Right cardiac atrium (tissue), 5 donors: ENCODE measurements at regions not wholly inside any gene's neighbourhood (a gene's known extent, or its start where the extent isn't known, plus 50 kb on each side); places are given as distances from the start of the nearest gene placed in this dataset.
A peak's percentile ranks its signal among the peaks of the same experiment; 100 is the strongest.

Experiments used
- ATAC-seq, 2 donors: fragments of 200-7000 bp; cut with Tn5 transposase; one replicate each; pipeline versions ENCODE4 v1.8.0 to v1.9.1; 2020; ENCODE audit warnings: moderate library complexity in 2 of 2, mild to moderate bottlenecking in 1 of 2
- DNase-seq, 3 donors: peaks; one replicate each; pipeline ENCODE4 v3.0.0-alpha.2; 2020
- H3K27ac ChIP-seq: one replicate; pipeline ENCODE4 v1.5.1; 2013; ENCODE audit warnings: mild to moderate bottlenecking, low read length, control low read depth, moderate library complexity
- H3K27me3 ChIP-seq: one replicate; pipeline ENCODE4 v1.6.1; 2013; ENCODE audit not compliant: control insufficient read depth, insufficient read depth
- H3K4me1 ChIP-seq: one replicate; pipeline ENCODE4 v1.6.1; 2013; ENCODE audit warnings: low read length; ENCODE audit not compliant: control insufficient read depth, insufficient read depth
- H3K4me3 ChIP-seq: one replicate; pipeline ENCODE4 v1.5.1; 2013; ENCODE audit warnings: low read length, control low read depth
- H3K9me3 ChIP-seq: one replicate; pipeline ENCODE4 v1.6.1; 2013; ENCODE audit warnings: low read length; ENCODE audit not compliant: control insufficient read depth
- WGBS: extraction: QIAGEN DNeasy Blood & Tissue Kit; methylation state at CpG from one replicate; pipeline ENCODE4 v1.1.7; 2013; 5-methylcytosine and 5-hydroxymethylcytosine counted together
- intact Hi-C, 4 donors: fragments of 100-400 bp; cut with DNase I; formaldehyde crosslinking; loops; one replicate each; pipeline versions ENCODE4 v1.11.0 to v1.14.0; 2022 to 2023
- donor health status: healthy with polysubstance abuse.
- donor health status: DM: no; HTN: yes; CAD: no.
- donor health status: DM: no; HTN: no; CAD: no.
- donor health status: DM: no; HTN: yes; CAD: no; lungs with severe emphysema.
- donor health status: DM: yes; HTN: yes; CAD: no.

GRCh38 chr4:33031328-33031727, 2311.2 kb downstream of the PCDH7 start:
- Histone ChIP-seq H3K4me1 (no peaks in the 10 kb centered on the region), H3K27ac (no peak overlapping the region), H3K9me3 (no peaks in the 10 kb centered on the region), H3K4me3 (no peak overlapping the region), H3K27me3 (no peaks in the 10 kb centered on the region)
- no peak for ATAC-seq
- no peak for DNase-seq
- intact Hi-C loops = no loop called here

DNA sequence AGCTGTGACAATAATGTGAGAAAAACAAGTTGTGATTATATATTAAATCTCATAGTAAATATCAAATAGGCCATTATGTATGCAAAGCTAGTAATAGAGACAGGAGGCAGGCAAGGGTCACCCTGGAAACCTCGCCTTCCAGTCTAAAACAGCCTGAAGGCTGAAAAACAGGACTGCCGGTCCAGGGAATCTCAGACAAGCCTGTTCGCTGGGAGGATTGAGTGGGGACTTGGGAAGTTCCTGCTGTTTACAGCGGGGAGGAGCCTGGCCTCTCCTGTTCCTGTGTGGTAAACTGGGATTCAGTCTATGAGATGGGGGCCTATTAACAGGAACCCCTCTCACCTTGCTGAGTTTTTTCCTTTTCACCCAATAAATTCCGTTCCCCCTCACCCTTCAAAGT, 2317.3 kb downstream of the PCDH7 start:
- WGBS = 76% methylated on average over 5 of the region's 5 CpGs
- no peak overlapping the region for H3K27ac ChIP-seq

DNA sequence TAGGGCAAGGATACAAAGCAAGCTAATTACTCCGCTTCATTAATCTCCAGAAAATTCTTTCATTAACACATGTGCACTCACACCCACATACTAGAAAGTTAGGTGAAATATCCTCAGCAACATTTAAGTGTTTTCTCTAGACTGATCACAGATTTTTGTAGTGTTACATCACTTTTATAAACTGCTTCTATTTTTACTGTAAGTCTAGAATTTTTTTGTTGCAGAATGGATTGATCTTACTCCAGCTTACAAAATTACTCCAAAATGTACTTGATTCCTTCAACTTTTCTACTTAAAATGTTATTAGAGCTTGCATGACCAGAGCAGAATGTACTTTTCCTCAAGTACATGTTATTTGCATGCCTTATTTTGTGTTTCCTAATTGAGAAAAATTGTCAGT, 2325.2 kb downstream of the PCDH7 start:
- Histone ChIP-seq H3K27me3 (no peaks in the 10 kb centered on the region), H3K27ac (no peak overlapping the region), H3K4me3 (no peak overlapping the region), H3K4me1 (no peaks in the 10 kb centered on the region), H3K9me3 (no peaks in the 10 kb centered on the region)
- 87% methylated on average over 1 of the region's 1 CpG for WGBS
- intact Hi-C loops = no loop called here
- ATAC-seq (no peak), DNase-seq (no peak)

More for the DNA sequence above, 2317.3 kb downstream of the PCDH7 start:
- intact Hi-C loops = no loop called here
- Histone ChIP-seq H3K27me3 (no peaks in the 10 kb centered on the region), H3K4me1 (no peaks in the 10 kb centered on the region), H3K9me3 (no peaks in the 10 kb centered on the region), H3K4me3 (no peak overlapping the region)
- ATAC-seq (no peak), DNase-seq (no peak)

DNA sequence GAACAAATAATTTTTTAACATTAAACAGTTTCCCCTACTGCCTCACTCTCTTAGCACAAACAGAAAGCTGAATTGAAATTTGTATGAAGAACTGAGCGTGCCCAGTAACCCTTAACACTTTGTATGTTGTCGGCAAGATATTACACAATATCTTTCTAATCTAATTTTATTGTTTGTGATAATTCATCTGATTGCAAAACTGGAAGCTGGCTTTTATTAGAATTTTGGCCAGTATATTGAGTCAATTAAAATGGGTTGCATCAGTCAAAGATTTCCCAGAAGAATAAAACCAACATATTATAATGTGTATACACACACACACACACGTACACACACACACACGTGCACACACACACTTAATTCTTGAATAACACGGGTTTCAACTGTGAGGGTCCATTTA, 2332.1 kb downstream of the PCDH7 start:
- no peaks in the 10 kb centered on the region for H3K9me3 ChIP-seq
- H3K27me3 ChIP-seq = no peaks in the 10 kb centered on the region
- intact Hi-C loops = no loop called here
- no peak overlapping the region for H3K4me3 ChIP-seq
- H3K27ac ChIP-seq = no peak overlapping the region
- 88% methylated on average over 5 of the region's 5 CpGs for WGBS
- H3K4me1 ChIP-seq = no peaks in the 10 kb centered on the region
- DNase-seq (no peak), ATAC-seq (no peak)

GRCh38 chr4:33054161-33054560, 2334.0 kb downstream of the PCDH7 start:
- ATAC-seq = no peak
- DNase-seq = no peak
- no peak overlapping the region for H3K4me3 ChIP-seq
- H3K27ac ChIP-seq = no peak overlapping the region
- no peaks in the 10 kb centered on the region for H3K27me3 ChIP-seq
- no peaks in the 10 kb centered on the region for H3K4me1 ChIP-seq
- intact Hi-C loops = no loop called here
- H3K9me3 ChIP-seq = no peaks in the 10 kb centered on the region

DNA sequence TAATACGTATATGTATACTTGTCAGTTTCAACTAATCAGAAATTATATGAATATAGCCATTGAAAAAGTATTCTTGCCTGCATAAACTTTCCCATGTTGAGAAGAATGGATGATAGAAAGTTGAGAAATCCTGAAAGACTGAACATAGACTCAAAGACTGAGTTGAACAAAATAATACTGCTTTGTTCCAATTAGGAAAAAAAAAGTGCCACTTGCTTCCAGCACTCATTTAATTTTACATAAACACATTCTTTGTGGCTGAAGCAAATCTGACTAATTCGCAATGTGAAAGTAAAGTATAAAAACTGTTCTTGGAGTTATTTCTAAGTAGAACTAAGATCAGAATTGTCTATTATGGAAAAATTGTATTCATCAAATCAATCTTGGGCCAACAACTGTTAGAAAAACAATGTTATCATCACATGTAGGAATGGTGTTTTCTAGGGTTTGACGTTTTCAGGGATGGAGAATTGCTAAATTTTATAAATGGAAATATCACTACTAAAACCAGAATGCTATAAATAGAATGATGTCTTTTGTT, 2334.6 kb downstream of the PCDH7 start:
- 51% methylated on average over 3 of the region's 3 CpGs for WGBS
- ATAC-seq (no peak), DNase-seq (no peak)
- Histone ChIP-seq H3K27ac (no peak overlapping the region), H3K27me3 (no peaks in the 10 kb centered on the region), H3K4me3 (no peak overlapping the region), H3K4me1 (no peaks in the 10 kb centered on the region), H3K9me3 (no peaks in the 10 kb centered on the region)
- intact Hi-C loops = no loop called here

DNA sequence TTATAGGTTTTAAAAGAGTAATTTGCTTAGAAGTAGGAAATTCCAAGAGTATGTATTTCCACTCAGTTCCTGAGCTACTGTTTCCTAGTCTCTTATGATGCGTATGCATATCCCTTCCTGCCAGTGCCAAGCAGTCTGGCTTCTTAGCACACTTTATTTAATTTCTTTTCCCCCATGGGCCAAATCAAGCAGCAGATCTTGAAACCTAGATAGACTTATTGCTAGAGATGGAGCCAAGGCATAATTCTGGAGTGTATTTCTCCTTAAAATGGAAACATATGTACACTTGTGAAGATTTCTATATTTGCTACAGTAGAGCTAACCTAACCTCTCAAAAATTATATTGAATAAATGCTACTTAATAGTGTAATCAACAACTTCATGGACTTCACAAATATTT, 2337.6 kb downstream of the PCDH7 start:
- 65% methylated on average over 1 of the region's 1 CpG for WGBS
- Histone ChIP-seq H3K27ac (no peak overlapping the region), H3K4me1 (no peaks in the 10 kb centered on the region), H3K4me3 (no peak overlapping the region), H3K9me3 (no peaks in the 10 kb centered on the region), H3K27me3 (no peaks in the 10 kb centered on the region)
- intact Hi-C loops = no loop called here
- ATAC-seq (no peak), DNase-seq (no peak)

GRCh38 chr4:33058998-33059397, 2338.8 kb downstream of the PCDH7 start:
- intact Hi-C loops = no loop called here
- H3K27me3 ChIP-seq = no peaks in the 10 kb centered on the region
- no peaks in the 10 kb centered on the region for H3K4me1 ChIP-seq

GRCh38 chr4:33060674-33061542, 2340.7 kb downstream of the PCDH7 start:
- intact Hi-C loops = no loop called here
- no peaks in the 10 kb centered on the region for H3K4me1 ChIP-seq
- no peak overlapping the region for H3K27ac ChIP-seq
- whole genome bisulfite sequencing = 45% methylated on average over 12 of the region's 12 CpGs
- peak; percentile 80 to 82 for ATAC-seq
- DNase-seq = peak; percentile 46 to 48 (median 48)
- H3K4me3 ChIP-seq = no peak overlapping the region
- no peaks in the 10 kb centered on the region for H3K27me3 ChIP-seq
- H3K9me3 ChIP-seq = no peaks in the 10 kb centered on the region

More at GRCh38 chr4:33058998-33059397, 2338.8 kb downstream of the PCDH7 start:
- H3K27ac ChIP-seq = no peak overlapping the region
- H3K9me3 ChIP-seq = no peaks in the 10 kb centered on the region
- DNase-seq = no peak
- ATAC-seq = no peak
- no peak overlapping the region for H3K4me3 ChIP-seq

GRCh38 chr4:33061727-33062126, 2341.6 kb downstream of the PCDH7 start:
- no peak for ATAC-seq
- intact Hi-C loops = no loop called here

GRCh38 chr4:33062155-33062806, 2342.1 kb downstream of the PCDH7 start:
- intact Hi-C loops = no loop called here
- WGBS = 57% methylated on average over 3 of the region's 3 CpGs
- H3K27me3 ChIP-seq = no peaks in the 10 kb centered on the region
- no peak for DNase-seq
- ATAC-seq = peak in 1 of 2 donors; percentile 31
- H3K4me3 ChIP-seq = no peak overlapping the region
- H3K9me3 ChIP-seq = no peaks in the 10 kb centered on the region
- no peaks in the 10 kb centered on the region for H3K4me1 ChIP-seq
- H3K27ac ChIP-seq = no peak overlapping the region

More at GRCh38 chr4:33061727-33062126, 2341.6 kb downstream of the PCDH7 start:
- Histone ChIP-seq H3K4me3 (no peak overlapping the region), H3K9me3 (no peaks in the 10 kb centered on the region), H3K4me1 (no peaks in the 10 kb centered on the region), H3K27me3 (no peaks in the 10 kb centered on the region), H3K27ac (no peak overlapping the region)
- no peak for DNase-seq
